Pons (tissue), 1 donor: ENCODE measurements at regions not wholly inside any gene's neighbourhood (a gene's known extent, or its start where the extent isn't known, plus 50 kb on each side); places are given as distances from the start of the nearest gene placed in this dataset.
"Not testable (repeated sequence)": the region's sequence is repeated elsewhere in the genome, so short reads cannot be mapped to it uniquely, and the experiment has no call there.

Experiments
- DNase-seq: peaks from one replicate; pipeline ENCODE4 v3.0.0-alpha.2; 2016; ENCODE audit warnings: low spot score

DNA sequence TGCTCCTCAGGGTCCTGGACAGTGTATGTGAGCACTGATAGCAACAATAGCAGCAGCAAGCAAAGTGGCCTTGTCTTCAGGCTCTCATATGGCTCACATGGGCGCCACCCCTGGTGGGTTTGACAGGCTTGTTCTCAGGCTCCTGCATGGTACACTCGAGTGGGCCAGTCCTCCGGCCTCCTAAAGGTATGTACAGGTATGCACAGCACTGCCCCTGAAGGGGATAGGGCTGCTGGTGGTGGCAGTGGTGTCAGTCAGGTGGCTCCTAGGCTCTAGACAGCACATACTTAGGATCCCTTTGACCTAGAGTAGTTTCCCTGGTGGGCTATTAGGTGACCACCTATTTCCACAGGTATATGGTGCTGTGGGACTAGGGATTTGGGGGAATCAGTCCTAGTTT, 79.8 kb downstream of the LGALS9B start:
- DNase-seq = not testable (repeated sequence)

DNA sequence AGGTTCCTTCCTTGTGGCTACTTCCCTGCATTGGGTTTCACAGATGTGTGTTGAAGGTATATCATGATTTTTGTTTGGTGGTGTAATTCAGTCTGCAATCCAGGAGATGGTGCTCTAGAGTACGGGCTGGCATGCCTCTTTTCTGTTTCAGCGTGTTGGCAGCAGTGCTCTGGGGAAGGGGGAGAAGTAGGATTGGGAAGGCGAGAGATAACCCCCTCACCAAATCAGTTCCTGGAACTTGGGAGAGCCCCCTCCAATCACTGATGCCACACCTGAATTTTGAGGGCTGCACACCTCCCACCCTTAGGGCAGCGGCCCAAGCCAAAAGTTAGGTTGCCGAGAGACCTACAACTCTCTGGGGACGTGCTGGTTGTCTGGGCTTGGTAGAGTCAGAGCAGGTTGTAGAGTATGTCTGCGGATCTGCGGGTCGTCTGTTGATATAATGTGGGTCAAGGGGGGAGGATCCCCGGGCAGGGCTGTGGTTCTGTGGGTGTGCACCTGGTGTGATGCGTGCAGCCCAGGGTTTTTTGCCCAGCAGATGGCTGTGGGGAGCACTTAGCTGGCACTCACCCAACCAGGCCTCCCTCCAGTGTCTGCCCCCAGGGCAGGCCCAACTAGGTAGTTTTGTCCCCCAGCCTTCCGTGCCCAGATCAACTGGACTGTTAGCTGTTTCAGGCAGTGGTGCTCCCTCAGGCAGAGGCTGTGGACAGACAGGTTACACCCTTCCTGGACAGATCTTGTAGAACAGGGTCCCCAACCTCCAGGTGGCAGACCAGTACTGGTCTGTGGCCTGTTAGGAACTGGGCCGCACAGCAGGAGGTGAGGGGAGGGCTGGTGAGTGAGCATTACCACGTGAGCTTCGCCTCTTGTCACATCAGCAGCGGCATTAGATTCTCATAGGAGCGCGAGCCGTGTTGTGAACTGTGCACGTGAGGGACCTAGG, 85.7 kb downstream of the LGALS9B start:
- DNase-seq = peak; percentile 27

DNA sequence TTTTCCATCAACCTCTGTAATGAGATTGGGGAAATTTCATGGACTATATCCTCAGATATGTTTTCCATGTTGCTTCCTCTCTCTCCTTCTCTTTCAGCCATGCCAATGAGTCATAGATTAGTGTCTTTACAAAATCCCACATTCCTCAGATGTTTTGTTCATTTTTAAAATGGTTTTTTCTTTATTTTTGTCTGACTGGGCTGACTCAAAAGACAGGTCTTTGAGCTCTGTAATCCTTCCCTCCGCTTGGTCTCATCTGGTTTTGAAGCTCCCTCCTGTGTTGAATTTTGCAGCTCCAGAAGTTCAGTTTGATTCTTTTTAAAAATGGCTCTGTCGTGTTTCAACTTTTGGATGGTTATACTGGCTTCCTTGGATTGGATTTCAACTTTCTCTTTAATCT, 86.7 kb downstream of the LGALS9B start:
- not testable (repeated sequence) for DNase-seq

DNA sequence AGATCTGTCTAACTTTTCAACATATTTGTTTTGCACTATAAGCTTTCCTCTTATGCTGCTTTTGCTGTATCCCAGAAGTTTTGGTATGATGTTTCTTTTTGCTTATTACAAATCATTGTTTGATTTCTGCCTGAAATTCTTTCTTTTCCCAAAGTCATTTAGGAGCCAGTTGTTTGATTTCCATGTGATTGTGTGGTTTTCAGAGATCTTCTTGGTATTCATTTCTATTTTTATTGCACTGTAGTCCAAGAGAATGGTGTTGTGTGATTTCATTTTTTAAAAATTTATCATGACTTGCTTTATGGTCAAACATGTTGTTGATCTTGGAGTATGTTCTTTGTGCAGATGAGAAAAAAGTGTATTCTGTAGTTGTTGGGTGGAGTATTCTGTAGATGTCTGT, 88.1 kb downstream of the LGALS9B start:
- DNase-seq = not testable (repeated sequence)

DNA sequence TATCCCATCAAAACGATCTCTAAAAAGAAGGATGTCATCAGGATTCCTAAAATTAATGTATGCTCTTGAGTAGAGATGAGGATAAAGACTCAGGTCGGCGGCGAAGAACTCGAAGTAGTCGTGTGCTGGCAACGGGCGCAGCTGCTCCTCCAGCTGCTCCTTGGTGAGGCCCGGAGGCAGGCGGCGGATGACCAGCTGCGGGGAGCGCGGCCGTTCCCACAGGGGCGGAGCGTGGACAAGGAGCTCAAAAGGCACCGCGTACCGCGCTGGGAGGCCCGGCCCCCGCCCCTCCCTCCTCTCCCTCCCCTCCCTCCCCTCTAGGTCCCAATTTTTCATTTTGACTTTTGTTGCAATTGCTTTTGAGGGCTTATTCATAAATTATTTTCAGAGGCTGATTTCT, 90.7 kb downstream of the LGALS9B start:
- DNase-seq = not testable (repeated sequence)

DNA sequence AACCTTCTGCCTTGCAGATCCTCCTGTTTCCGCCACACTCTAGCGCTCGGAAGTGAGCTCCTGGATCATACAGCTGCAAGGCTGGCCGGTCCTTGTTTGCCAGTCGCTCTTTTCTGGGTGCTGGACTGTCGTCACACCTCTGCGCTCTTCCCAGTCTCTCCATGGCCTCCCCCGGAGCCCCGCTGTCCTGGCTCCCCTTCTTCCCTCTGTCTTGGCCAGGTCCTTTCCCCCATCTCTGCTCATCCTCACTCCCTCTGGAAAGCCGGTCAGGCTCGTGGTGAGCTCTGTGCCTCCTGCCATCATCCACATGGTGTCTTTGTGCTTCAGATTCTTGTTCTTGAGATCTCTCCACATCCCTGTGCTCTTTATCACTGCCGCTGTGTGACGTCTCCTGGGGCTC, 91.6 kb downstream of the LGALS9B start:
- DNase-seq = not testable (repeated sequence)
